ENCODE measurements at regions not wholly inside any gene's neighbourhood (a gene's known extent, or its start where the extent isn't known, plus 50 kb on each side); places are given as distances from the start of the nearest gene placed in this dataset.

DNA sequence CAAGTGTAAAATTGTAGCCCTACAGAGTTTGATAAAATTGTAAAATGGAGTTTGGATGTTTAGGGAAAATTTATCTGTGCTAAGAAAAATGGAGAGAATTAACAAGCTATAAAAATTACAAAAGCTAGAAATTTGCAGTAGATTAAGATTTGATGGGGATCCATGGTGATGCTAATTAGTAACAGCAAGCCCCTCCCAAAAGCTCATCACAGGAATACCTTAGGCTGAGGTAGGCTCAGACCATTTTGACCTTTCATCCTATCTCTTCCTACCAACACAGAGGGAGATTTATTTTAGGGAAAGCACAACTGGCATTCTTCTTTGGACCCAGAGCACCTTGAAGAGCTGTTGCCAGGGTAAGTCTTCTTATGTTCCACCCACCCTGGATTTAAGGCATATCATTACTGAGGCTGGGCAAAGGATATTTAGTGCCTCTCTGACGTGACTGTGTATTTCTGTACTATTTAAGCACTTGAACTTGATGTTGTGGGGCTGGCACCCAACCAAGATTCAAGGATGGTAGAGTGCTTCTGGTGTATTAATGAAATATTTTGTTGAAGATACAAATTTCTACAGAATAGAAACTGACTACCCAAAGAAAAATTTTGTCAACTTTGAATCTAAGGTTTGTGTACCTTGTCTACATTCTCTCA is 70.8 kb upstream of the SLC39A10 start:
- TF ChIP-seq, protein P1, sequence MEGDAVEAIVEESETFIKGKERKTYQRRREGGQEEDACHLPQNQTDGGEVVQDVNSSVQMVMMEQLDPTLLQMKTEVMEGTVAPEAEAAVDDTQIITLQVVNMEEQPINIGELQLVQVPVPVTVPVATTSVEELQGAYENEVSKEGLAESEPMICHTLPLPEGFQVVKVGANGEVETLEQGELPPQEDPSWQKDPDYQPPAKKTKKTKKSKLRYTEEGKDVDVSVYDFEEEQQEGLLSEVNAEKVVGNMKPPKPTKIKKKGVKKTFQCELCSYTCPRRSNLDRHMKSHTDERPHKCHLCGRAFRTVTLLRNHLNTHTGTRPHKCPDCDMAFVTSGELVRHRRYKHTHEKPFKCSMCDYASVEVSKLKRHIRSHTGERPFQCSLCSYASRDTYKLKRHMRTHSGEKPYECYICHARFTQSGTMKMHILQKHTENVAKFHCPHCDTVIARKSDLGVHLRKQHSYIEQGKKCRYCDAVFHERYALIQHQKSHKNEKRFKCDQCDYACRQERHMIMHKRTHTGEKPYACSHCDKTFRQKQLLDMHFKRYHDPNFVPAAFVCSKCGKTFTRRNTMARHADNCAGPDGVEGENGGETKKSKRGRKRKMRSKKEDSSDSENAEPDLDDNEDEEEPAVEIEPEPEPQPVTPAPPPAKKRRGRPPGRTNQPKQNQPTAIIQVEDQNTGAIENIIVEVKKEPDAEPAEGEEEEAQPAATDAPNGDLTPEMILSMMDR (conservative IDR thresholded peaks at IDR 0.05; ENCODE audit: low read depth, low read length) = no peak
- TF ChIP-seq EZH2 (IDR thresholded peaks at IDR 0.05; ENCODE audit: borderline replicate concordance, low read depth, low read length, poor library complexity, severe bottlenecking) = no peak
- Histone ChIP-seq H3K4me1 (ENCODE audit: insufficient read depth, low read length, poor library complexity, severe bottlenecking) (no peaks in the 10 kb centered on the region), H3K36me3 (ENCODE audit: insufficient read depth, low read length, poor library complexity, severe bottlenecking) (no peaks in the 10 kb centered on the region), H3K27me3 (replicated peaks; ENCODE audit: insufficient read depth, low read depth, low read length, poor library complexity) (no peaks in the 10 kb centered on the region), H3K4me3 (ENCODE audit: low read depth, low read length, poor library complexity, severe bottlenecking) (no peak overlapping the region), H3K9me3 (ENCODE audit: low read depth, low read length, poor library complexity, severe bottlenecking) (no peaks in the 10 kb centered on the region), H3K27ac (ENCODE audit: low read depth, low read length, poor library complexity, severe bottlenecking) (no peak overlapping the region)
- POLR2A ChIA-PET (ENCODE audit: low non-redundant PET) = no interaction called here
- intact Hi-C loops (cut with micrococcal nuclease; ENCODE audit: unreplicated experiment) = no loop called here
- CTCF ChIA-PET = no interaction called here
- DNase-seq (ENCODE audit: low spot score) = no peak
- no TSS peak for BruUV-seq (replicated peaks)

DNA sequence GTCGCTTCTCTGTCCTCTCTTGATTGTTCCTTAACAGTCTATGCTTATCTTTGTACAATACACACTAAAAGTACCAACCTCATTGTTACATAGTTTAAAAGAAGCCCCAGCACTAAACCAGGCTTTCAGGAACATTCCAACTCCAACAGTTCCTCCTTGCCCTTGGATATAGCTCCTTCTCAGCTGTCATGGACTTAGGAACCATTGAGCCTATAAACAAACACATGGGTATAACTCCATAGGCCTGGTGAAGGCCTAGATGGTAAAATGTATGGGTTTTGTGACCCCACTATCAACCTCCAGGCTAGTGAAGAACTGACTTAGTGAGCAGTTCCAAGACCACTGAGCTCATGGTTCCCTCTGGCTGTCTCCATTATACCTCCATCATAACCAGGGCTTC is 74.8 kb upstream of the SLC39A10 start:
- Histone ChIP-seq H3K27me3 (replicated peaks; ENCODE audit: insufficient read depth, low read depth, low read length, poor library complexity) (no peaks in the 10 kb centered on the region), H3K4me3 (ENCODE audit: low read depth, low read length, poor library complexity, severe bottlenecking) (no peak overlapping the region), H3K9me3 (ENCODE audit: low read depth, low read length, poor library complexity, severe bottlenecking) (no peaks in the 10 kb centered on the region), H3K36me3 (ENCODE audit: insufficient read depth, low read length, poor library complexity, severe bottlenecking) (no peaks in the 10 kb centered on the region), H3K27ac (ENCODE audit: low read depth, low read length, poor library complexity, severe bottlenecking) (no peak overlapping the region), H3K4me1 (ENCODE audit: insufficient read depth, low read length, poor library complexity, severe bottlenecking) (no peaks in the 10 kb centered on the region)
- intact Hi-C loops (cut with micrococcal nuclease; ENCODE audit: unreplicated experiment) = no loop called here
- DNase-seq (ENCODE audit: low spot score) = no peak
- BruUV-seq (replicated peaks) = no TSS peak
- ChIA-PET CTCF (no interaction called here), POLR2A (ENCODE audit: low non-redundant PET) (no interaction called here)
- no peak for TF ChIP-seq EZH2 (IDR thresholded peaks at IDR 0.05; ENCODE audit: borderline replicate concordance, low read depth, low read length, poor library complexity, severe bottlenecking)
- TF ChIP-seq, protein P1 (conservative IDR thresholded peaks at IDR 0.05; ENCODE audit: low read depth, low read length) = no peak

DNA sequence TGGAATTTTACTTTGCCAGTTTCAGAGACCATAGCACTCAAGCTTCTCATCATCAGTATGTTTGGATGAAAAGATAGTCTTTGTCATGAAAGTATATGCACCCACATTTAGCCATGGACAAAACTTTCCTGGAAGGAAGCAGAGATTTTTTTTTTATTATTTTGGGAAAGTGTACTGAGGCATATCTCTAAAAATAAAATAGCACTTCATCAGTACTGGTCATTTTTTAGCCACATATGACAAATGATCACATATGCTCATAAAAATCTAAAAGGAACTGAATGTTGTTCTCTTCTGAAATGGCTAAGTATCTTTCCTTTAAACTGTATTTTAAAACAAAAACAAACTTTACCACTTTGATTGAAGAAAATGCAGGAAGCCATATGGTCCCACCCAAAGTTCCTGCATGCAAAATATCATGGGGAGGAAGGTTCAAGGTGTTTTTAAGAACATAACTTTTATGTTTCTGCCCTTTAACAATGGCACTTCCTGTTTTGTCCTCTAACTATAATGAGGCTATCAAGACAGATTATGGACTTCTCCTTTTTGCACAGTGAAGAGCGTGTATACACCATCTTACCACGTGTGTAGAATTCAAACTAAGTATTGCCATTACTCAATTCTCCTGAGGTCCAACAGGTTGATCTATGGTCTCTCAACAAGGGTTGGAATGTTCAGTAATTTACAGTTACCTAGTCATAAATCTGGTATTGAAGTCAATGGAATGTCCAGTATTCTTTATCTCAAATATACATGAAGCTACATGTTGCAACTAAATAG is 77.1 kb upstream of the SLC39A10 start:
- Histone ChIP-seq H3K9me3 (ENCODE audit: low read depth, low read length, poor library complexity, severe bottlenecking) (no peaks in the 10 kb centered on the region), H3K27ac (ENCODE audit: low read depth, low read length, poor library complexity, severe bottlenecking) (no peak overlapping the region), H3K36me3 (ENCODE audit: insufficient read depth, low read length, poor library complexity, severe bottlenecking) (no peaks in the 10 kb centered on the region), H3K4me1 (ENCODE audit: insufficient read depth, low read length, poor library complexity, severe bottlenecking) (no peaks in the 10 kb centered on the region), H3K27me3 (replicated peaks; ENCODE audit: insufficient read depth, low read depth, low read length, poor library complexity) (no peaks in the 10 kb centered on the region), H3K4me3 (ENCODE audit: low read depth, low read length, poor library complexity, severe bottlenecking) (no peak overlapping the region)
- ChIA-PET CTCF (no interaction called here), POLR2A (ENCODE audit: low non-redundant PET) (no interaction called here)
- intact Hi-C loops (cut with micrococcal nuclease; ENCODE audit: unreplicated experiment) = no loop called here
- no peak for DNase-seq (ENCODE audit: low spot score)
- BruUV-seq (replicated peaks) = no TSS peak
- TF ChIP-seq, protein P1 (conservative IDR thresholded peaks at IDR 0.05; ENCODE audit: low read depth, low read length) = no peak
- no peak for TF ChIP-seq EZH2 (IDR thresholded peaks at IDR 0.05; ENCODE audit: borderline replicate concordance, low read depth, low read length, poor library complexity, severe bottlenecking)
